HG03060 (cell line): ENCODE measurements at regions not wholly inside any gene's neighbourhood (a gene's known extent, or its start where the extent isn't known, plus 50 kb on each side); places are given as distances from the start of the nearest gene placed in this dataset.

Experiments used
- ATAC-seq: cut with Tn5 transposase; IDR thresholded peaks from one replicate; pipeline ENCODE4 v1.9.1; 2021; ENCODE audit warnings: low read depth, moderate number of reproducible peaks; ENCODE audit not compliant: unreplicated experiment

DNA sequence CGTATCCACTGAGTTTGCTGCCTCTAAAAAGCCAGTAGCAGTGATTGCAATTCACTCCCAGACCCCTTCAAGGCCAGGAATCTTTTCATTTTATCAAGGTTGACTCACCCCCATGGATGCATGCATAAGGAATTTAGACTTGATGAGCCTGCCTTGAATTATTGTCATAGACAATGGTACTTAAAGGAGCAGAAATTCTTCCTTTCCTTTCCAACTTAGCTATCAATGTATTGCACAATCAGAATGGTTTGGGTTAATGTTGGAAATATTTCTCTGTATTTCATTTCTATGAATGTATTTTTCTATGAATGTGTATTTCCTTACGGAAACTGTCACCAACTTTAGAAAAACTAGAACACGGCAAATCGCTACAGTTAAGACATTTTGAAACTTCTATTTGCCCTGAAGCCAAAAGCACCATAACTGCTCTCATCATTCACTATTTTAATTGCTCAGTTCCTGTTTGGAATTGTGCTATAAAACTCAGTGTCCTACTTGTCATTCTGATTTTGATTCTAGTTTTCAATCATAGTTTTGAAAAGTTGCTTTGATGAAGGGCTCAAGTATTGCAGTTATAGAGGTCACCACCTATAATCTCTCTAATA, 355.7 kb upstream of the AKR1E2 start:
- no peak for ATAC-seq

DNA sequence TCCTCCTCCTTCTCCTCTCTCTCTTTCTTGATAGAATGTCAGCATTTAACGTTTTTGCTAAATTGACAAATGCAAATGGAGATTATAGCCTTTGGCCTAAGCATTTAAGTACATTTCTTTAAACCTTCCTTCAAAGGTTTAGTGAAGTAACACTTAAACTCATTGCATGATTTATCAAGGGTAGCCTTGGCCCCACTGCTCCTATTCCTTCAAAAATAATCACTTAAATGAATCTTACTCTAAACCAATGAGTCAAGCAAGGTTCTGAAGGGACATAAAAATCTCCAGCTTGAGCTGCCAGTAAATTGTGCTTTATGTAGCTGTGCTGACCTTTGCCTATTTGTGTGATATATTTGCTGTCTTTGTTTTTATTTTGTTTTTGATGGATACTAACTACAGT, 358.5 kb upstream of the AKR1E2 start:
- ATAC-seq, result no peak

DNA sequence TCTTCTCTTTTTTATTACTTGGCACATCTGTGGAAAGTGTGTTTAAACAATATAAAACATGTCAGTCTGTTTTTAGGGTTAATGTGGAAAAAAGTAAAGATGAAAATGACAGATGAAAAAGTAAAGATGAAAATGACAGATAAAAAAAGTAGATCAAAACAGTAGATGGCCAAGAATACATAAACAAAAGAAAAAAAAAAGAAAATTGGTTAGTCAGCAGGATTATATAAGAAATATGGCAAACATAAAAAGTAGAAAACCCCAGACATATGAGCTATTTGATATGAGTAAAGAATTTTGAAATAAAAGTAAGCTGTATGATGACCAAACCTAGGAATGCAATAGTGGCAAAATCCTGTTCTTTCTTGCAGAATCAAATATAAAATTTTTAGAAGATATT, 365.7 kb upstream of the AKR1E2 start:
- no peak for ATAC-seq

DNA sequence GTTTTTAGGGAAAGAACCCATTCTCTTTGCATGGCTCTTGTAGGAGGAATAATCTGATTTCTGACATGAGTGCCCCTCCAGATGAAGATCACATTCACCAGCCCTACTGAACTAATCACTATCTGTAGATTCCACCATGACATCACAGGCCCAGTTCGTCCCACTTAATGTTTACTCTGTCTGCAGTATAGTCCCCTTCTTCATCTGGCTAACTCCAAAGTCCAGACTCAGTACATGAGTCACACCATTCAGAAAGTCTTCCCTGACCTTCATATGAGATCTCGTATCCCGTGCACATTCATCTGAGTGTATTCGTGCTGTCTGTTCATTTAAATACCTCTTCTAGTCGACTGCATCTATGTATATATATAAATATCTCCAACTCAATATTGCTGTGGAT, 366.5 kb upstream of the AKR1E2 start:
- no peak for ATAC-seq

DNA sequence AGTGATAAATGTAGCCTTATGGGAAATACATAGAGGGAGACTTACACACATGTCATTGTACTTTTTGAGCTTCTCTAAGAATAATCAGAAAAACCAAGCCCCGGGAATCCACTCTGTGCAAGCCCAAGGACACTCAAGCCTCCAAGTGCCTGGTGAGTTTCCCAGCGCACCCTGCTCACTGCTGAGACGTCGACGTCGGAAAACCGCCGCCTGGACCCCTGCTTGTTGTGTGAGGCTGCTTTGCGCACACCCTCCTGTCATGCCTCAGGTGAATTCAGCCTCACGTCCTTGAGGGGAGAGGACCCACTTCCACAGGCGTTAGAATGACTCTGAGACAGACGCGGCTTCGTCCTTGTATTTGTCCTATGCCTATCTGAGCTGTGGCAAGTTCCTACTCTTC, 368.4 kb upstream of the AKR1E2 start:
- ATAC-seq, result no peak

DNA sequence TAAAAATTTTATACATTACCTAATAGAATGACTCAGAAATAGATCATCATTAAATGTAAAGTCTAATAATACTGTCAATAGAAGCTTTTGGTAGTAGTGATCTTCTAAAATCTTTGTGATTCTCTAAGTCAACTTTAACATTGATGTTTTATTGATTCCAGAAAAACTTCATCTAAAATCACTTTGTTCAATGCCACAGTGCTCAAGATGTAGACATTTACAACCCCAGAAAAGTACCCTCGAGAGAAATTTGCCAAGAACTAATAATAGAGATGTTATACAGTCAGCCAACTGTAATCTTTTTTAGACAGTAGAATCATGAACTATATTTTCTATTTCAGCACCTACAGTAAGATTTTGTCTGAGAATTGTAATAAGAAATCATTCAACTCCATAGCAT, 369.2 kb upstream of the AKR1E2 start:
- ATAC-seq, result no peak

DNA sequence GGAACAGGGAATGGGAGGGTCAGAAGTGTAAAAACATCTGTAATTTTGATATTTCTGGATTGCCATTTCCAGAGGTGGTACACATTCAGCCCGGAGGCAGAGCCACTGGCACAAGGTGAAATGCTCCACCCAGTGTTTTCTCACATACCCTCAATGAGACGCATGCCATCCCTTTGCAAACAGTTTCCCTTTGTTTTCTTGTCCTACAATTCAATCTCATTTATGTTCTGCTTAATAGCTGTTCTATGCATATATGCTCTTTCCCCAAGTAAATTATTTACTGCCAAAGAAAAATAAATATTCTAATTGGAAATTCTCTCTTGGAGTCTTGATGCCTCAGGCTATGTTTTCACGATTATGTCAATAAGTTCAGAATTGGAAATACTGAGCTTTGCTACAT, 369.7 kb upstream of the AKR1E2 start:
- no peak for ATAC-seq

DNA sequence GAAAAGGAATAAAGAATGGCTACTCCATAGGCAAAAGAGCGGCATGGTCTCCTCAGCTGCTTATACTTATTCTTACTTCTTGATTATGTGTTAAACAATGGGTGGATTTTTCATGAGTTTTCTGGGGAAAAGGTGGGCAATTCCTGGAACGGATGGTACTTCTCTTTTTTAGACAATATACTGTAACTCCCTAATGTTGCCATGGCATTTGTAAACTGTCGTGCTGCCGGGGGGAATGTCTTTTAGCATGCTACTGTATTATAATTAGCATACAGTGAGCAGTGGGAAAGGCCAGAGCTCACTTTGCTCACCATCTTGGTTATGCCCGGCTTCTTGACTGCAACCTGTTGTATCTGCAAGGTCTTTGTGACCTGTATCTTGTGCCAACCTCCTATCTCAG, 372.1 kb upstream of the AKR1E2 start:
- no peak for ATAC-seq

DNA sequence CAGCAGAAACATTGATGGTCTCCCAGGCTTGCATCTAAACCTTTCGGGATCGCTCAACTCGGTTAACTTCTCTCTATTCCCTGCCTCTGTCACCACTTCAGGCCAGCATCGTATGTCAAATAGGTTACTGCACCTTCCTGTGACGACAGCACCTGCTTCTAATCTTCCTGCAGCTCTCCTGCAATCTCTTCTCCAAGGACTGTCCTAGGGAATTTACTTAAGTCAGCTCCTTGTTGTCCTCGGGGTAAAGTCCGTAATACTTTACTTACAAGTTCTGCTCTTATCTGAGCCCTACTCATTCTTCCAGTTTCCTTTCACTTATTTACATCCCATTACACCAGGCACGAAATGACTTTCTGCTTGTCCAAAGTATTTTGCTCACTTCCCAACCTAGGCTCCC, 372.7 kb upstream of the AKR1E2 start:
- ATAC-seq, result no peak

DNA sequence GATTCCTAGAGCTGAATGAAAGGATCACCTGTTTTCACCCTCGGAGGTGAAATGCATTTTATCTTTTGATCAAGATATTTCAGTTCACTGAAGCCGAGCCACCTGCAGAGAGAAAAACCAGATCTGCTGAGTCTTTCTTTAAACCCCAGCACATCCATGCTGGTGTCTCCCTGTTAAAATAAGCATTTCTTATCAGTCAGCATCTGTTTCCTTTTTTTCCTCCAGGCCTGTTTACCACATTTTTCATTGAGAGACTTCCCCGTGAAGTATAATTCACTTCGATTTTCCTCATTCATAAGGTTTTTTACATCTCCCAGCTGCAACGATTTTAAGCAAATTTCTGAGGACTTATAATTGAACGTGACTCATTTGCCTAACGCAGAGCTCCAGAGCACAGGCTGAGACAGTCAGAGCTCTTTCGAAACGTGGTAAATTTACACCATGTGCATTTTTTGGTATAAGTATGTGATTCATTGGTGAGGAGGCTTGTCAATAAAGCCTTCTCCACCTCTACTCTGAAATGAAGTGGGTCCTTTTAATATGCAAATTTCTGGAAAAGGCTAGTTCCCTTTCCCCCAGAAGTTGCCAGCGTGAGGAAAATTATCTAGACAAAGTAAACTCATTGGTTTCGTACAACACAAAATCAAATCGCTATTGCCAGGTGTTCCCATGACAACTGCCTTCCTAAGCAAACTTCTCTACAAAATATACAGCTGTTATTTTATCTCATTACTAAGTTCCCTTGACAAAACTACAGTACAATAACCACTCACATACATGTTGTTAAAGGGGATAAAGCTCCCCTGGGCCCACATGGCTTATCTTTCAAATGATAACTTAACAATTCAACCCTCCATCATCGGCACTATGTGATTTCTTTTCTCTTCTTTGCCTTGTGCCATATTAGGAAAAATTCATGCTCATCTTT, 374.8 kb upstream of the AKR1E2 start:
- ATAC-seq, result no peak

DNA sequence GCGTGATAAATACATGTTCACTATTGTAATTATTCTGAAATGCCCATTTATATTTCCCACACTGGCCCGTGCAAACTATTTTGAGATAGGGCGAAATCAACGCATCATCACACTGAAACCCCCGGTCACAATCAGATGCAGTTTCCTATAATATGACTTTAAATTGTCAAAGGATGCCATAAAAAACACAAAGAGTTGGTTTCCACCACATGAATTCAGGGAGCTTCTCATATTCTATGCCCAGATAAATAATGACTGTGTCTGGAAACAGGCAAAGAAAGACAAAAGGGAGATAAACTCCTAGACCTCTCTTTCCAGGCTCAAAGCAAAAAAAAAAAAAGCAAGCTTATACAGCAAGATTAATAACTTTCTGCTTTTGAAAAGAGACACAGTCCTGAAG, 375.8 kb upstream of the AKR1E2 start:
- no peak for ATAC-seq

DNA sequence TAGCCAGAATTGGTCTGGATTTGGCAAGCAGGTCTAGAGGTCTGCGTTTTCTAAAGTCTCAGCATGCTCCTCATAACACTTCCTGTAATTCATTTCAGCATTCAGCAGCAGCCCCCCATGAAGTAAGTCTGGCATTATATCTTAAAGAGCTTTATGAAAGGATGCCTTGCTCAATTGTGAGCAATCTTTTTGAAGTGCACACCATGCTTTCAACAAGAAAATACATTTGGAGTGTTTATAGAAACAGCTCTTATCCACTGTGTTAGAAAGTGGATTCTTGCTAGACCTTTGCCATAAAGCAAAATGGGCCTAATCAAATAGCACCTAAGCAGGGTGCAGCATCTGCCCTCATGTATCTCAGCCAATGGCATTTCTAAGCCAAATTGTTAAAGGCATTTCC, 378.0 kb upstream of the AKR1E2 start:
- ATAC-seq, result no peak

DNA sequence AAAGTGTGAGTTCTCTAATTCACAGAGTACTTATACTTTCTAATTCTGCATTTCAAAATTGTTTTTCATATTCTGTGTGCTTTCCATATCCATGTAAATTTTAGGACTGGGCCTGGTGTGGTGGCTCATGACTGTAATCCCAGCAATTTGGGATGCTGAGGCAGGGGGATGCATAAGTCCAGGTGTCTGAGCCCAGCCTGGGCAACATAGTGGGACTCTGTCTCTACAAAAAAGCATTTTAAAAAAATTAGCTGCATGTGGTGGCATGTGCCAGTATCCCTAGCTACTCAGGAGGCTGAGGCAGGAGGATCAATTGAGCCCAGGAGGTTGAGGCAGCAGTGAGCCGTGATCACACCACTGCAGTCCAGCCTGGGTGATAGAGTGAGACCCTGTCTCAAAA, 382.6 kb upstream of the AKR1E2 start:
- no peak for ATAC-seq

DNA sequence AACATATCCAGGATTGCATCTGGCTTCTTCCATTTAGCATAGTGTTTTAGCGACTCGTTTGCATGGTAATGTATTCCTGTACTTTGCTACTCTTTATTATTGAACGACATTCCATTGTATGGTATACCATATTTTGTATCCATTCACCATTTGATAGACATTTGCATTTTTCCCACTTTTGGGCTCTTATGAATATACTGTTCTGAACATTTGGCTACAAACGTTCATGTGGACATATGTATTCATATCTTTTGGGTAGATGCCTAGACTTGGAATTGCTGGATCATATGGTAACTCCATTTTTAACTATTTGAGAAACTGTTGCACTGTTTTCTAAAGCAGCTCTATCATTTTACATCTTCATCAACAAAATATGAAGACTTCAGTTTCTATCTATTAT, 383.7 kb upstream of the AKR1E2 start:
- ATAC-seq, result no peak

DNA sequence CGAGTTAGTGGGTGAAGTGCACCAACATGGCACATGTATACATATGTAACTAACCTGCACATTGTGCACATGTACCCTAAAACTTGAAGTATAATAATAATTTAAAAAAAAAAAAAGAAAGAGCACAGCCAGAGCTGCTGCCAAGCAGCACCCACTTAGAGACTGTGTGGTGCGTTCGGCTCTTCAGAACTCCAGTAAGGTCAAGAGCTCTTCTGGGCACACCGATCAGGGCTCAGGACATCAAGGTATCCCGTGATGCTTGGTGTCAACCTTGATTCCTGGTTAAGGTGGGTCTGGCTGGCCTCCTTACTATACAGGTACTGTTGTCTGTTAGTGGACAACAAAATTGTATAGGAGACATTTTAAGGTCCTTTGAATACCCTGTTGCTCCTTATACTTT, 385.7 kb upstream of the AKR1E2 start:
- ATAC-seq, result no peak

DNA sequence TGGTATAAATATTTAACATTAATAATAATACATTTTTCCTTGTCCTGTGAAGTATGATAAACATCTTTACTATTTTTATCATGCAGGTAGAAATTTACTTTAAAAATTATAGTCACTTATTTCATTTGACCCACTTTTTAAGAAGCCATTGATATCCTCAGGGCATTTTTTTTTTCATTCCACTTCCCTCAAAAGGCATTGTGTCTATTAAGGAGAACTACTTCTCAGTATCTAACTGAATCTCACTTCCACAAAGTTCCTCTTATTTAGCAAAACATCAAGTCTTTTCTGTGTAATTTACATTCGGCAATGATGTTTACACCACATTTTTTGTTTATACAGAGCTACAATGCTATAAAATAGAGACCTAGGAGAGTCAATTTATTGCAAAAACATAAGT, 388.2 kb upstream of the AKR1E2 start:
- ATAC-seq, result no peak

DNA sequence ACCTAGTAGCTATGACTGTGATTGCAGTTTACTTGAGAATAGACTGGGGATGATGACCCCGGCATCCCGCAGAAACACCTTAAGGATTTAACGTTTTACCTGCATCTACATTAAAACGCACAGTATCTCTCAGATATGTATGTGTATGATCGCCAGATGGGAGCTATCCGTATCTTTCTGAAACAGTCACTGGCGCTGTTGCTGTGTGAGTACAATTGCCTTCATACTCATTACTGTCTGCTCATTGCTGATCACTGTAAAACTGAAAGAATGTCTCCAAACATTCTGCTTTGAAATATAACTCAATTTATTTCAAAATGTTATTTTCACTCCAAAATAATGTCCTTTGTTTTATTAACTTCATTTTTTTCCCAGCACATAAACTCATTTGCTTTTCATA, 388.9 kb upstream of the AKR1E2 start:
- ATAC-seq, result no peak

DNA sequence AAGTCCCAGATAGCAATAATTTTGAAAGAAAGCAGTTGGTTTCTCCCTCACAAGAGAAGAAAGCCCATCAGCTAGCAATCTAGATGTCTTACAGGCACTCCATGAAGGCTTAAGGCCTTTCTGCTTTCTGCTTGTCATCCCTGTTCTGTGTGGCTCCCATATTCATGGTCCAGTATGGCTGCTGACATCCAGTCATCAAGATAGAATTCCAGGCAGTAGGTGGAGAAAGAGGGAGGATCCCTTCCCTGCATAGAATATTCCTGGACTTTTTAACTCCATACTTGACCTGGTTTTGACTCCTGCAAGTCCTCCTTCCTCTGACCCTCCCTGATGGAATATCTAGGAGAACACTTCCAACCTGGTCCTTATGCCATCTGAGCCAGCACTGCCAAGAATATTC, 389.9 kb upstream of the AKR1E2 start:
- no peak for ATAC-seq

DNA sequence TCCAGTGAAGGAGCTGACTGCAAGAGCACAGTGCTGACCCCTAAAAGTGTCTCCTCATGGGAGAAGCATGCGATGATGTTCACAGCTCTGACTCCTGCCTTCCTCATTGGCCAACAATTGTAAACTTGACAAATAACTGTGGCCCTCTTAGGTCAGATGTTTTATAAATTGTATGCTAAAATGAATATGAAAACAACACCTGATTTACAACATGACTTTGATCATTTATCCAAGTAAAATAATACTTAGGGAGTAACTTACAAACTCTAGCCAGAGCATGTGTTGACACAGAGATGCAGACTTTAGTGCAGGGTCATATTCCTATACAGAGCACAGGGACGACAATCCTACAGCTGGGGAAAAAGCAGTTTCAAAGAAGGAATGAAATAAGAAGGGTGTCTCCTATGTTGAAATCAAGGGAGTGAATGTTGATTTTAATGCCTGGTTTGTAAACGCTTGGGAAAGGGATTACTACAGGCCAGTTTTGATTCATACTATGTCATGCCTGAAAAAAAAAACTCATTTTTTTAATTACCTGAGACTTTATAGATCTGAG, 391.4 kb upstream of the AKR1E2 start:
- ATAC-seq, result no peak

DNA sequence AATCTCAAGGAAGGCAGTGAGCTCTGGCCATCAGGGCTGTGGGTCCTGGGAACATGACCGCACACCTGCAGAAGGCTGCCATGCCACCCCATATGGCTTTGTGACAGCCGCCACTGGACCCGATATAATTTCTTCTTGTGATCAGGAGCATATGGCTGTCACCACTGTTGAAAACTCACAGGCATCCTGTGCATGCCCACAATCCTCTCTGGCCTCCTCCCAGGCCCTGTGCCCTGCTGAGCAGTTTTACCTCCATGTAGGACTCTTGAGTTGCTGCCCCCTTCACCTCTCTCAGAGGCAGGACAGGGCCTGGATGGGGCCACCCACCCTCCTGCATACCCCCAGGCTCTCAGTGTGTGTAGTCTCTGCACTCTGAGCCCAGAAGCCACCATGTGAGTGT, 391.9 kb upstream of the AKR1E2 start:
- ATAC-seq, result no peak

DNA sequence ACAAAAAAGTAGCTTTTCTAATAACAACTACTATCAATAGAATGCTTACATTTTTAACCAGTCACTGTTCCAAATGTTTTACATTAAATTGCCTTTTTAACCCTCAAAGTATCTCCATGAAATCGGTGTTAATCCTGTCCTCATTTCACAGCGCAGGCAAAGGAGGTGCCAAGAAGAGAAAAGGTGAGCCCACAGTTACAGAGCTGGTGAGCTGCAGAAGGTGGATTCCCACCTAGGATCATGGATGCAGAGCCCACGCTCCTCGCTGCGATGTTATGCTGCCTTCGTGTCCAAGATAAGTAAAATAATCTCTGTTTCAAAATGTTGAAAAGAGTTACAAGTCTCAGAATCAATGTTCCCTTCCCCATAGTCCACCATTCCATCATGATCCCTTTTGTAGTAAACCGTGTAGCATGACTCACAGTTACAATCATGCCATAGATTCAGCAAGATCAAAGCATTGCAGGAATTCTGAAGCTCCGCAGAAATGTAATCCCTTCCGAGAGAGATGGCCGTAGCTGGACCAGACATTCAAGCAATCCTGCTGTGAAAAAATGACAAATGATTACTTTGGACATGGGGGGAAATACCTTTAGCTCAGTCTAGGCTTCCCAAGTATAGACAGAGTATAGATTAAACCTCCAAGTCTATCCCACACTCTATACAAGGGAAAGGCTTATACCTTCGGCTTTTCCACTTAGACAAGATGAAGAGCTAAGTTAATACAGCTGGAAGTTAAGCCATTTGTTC, 394.7 kb upstream of the AKR1E2 start:
- no peak for ATAC-seq
